Ovary (tissue), 7 donors: ENCODE measurements at regions not wholly inside any gene's neighbourhood (a gene's known extent, or its start where the extent isn't known, plus 50 kb on each side); places are given as distances from the start of the nearest gene placed in this dataset.
"Not testable (repeated sequence)": the region's sequence is repeated elsewhere in the genome, so short reads cannot be mapped to it uniquely, and the experiment has no call there.

Source experiments
- DNase-seq, 5 donors: peaks; one replicate each; pipeline ENCODE4 v3.0.0-alpha.2; 2019 to 2020
- H3K27ac ChIP-seq, 2 donors: fragments of 200-600 bp; one replicate each; pipeline versions ENCODE4 v1.5.1 to v1.8.0; 2019 to 2022
- H3K27me3 ChIP-seq: fragments of 200-600 bp; one replicate; pipeline ENCODE4 v1.8.0; 2022
- H3K36me3 ChIP-seq: fragments of 200-600 bp; sonication (generic); one replicate; pipeline ENCODE4 v1.5.1; 2019
- H3K4me1 ChIP-seq: one replicate; pipeline ENCODE4 v1.8.1; 2013; ENCODE audit warnings: mild to moderate bottlenecking, moderate library complexity; ENCODE audit not compliant: insufficient read depth
- H3K4me3 ChIP-seq: fragments of 200-600 bp; sonication (generic); one replicate; pipeline ENCODE4 v1.5.1; 2017
- H3K9me3 ChIP-seq, 2 donors: fragments of 200-600 bp in 1 of 2; sonication (generic) in 1 of 2; one replicate each; pipeline versions ENCODE4 v1.5.1 to v1.8.1; 2013 to 2019; ENCODE audit warnings: mild to moderate bottlenecking in 1 of 2, moderate library complexity in 1 of 2
- CTCF ChIP-seq, 3 donors: fragments of 450-650 bp in 2 of 3; fragments of 200-600 bp in 1 of 3; IDR thresholded peaks; one replicate each; pipeline versions ENCODE4 v1.5.1 to v1.8.0; 2016 to 2022; ENCODE audit warnings: antibody characterized with exemption in 3 of 3, mild to moderate bottlenecking in 1 of 3
- EP300 ChIP-seq: sonication (generic); formaldehyde crosslinking; IDR thresholded peaks from one replicate; pipeline ENCODE4 v1.6.1; 2017; ENCODE audit warnings: antibody characterized with exemption
- POLR2A ChIP-seq: fragments of 450-650 bp; IDR thresholded peaks from one replicate; pipeline ENCODE4 v1.6.1; 2017; ENCODE audit warnings: antibody characterized with exemption, mild to moderate bottlenecking, moderate library complexity
- WGBS, 3 donors: extraction: QIAGEN DNeasy Blood & Tissue Kit in 1 of 3; methylation state at CpG; one replicate each; pipeline versions ENCODE4 v1.1.5 to v1.1.7; 2013 to 2017; 5-methylcytosine and 5-hydroxymethylcytosine counted together
- intact Hi-C, 4 donors: fragments of 100-400 bp; cut with DNase I; formaldehyde crosslinking; loops; one replicate each; pipeline versions ENCODE4 v1.11.0 to v1.15.1; 2022 to 2023
- donor health status: DM: no; HTN: no; CAD: no; lungs with moderate emphysema.
- donor health status: DM: no; HTN: no; CAD: no.
- donor health status: Bipolar disorder and iron deficiency.
- donor health status: DM: no; HTN: no; CAD: no.
- donor health status: DM: yes; HTN: yes; CAD: no.

GRCh38 chr2:234393354-234393753, 103.5 kb downstream of the ARL4C start:
- H3K9me3 ChIP-seq: no peaks in the 10 kb centered on the region
- 80 to 88% (median 82%) methylated on average over 3 of the region's 3 CpGs for WGBS, 3 donors

GRCh38 chr2:234392041-234392615, 104.8 kb downstream of the ARL4C start:
- Histone ChIP-seq H3K4me3 (no peak overlapping the region), H3K27me3 (no peaks in the 10 kb centered on the region), H3K9me3 (peaks cover 0 to under 1% of the 10 kb centered on the region in 2 donors), H3K36me3 (no peaks in the 10 kb centered on the region), H3K27ac (no peak overlapping the region), H3K4me1 (no peaks in the 10 kb centered on the region)
- DNase-seq: no peak
- TF ChIP-seq CTCF (IDR thresholded peaks at IDR 0.05) (no peak), EP300 (no peak), POLR2A (no peak)
- 47 to 56% (median 47%) methylated on average over 4 of the region's 4 CpGs for WGBS, 3 donors
- intact Hi-C loops: no loop called here

More at GRCh38 chr2:234393354-234393753, 103.5 kb downstream of the ARL4C start:
- Histone ChIP-seq H3K4me3 (no peak overlapping the region), H3K27me3 (no peaks in the 10 kb centered on the region), H3K27ac (no peak overlapping the region), H3K4me1 (no peaks in the 10 kb centered on the region), H3K36me3 (no peaks in the 10 kb centered on the region)
- intact Hi-C loops: no loop called here
- TF ChIP-seq POLR2A (no peak), CTCF (IDR thresholded peaks at IDR 0.05) (no peak), EP300 (no peak)
- no peak for DNase-seq

GRCh38 chr2:234391625-234392024, 105.3 kb downstream of the ARL4C start:
- TF ChIP-seq EP300: no peak
- TF ChIP-seq CTCF (IDR thresholded peaks at IDR 0.05): no peak
- no peak for TF ChIP-seq POLR2A
- H3K27ac ChIP-seq: no peak overlapping the region
- WGBS, 3 donors: 73 to 79% (median 76%) methylated on average over 3 of the region's 3 CpGs
- no peaks in the 10 kb centered on the region for H3K4me1 ChIP-seq
- DNase-seq: no peak
- intact Hi-C loops: no loop called here
- H3K4me3 ChIP-seq: no peak overlapping the region
- no peaks in the 10 kb centered on the region for H3K27me3 ChIP-seq
- H3K9me3 ChIP-seq: peaks cover 0 to 4% of the 10 kb centered on the region in 2 donors
- H3K36me3 ChIP-seq: no peaks in the 10 kb centered on the region

GRCh38 chr2:234389661-234390060, 107.2 kb downstream of the ARL4C start:
- H3K36me3 ChIP-seq, H3K4me3 ChIP-seq, H3K27me3 ChIP-seq, intact Hi-C loops, H3K4me1 ChIP-seq, DNase-seq, H3K9me3 ChIP-seq, H3K27ac ChIP-seq: not testable (repeated sequence)
- WGBS, 3 donors: 89 to 95% (median 91%) methylated on average over 3 of the region's 3 CpGs

- H3K9me3 ChIP-seq: peaks cover 0 to 4% of the 10 kb centered on the region in 2 donors
- TF ChIP-seq EP300 (no peak), POLR2A (no peak), CTCF (IDR thresholded peaks at IDR 0.05) (no peak)
- WGBS, 3 donors: 82 to 87% (median 83%) methylated on average over 5 of the region's 5 CpGs
- no peaks in the 10 kb centered on the region for H3K27me3 ChIP-seq
- no peak overlapping the region for H3K4me3 ChIP-seq
- no peaks in the 10 kb centered on the region for H3K36me3 ChIP-seq
- no peak for DNase-seq
- no peaks in the 10 kb centered on the region for H3K4me1 ChIP-seq
- intact Hi-C loops: no loop called here
- no peak overlapping the region for H3K27ac ChIP-seq
Observed at GRCh38 chr2:234388591-234388990, 108.3 kb downstream of the ARL4C start.
